HG03196 (cell line): ENCODE measurements at regions not wholly inside any gene's neighbourhood (a gene's known extent, or its start where the extent isn't known, plus 50 kb on each side); places are given as distances from the start of the nearest gene placed in this dataset.
"Not testable (repeated sequence)": the region's sequence is repeated elsewhere in the genome, so short reads cannot be mapped to it uniquely, and the experiment has no call there.

Experiments used
- ATAC-seq: cut with Tn5 transposase; IDR thresholded peaks from one replicate; pipeline ENCODE4 v1.9.1; 2021; ENCODE audit not compliant: unreplicated experiment

GRCh38 chr2:228532233-228532632 lies 350.7 kb upstream of the SPHKAP start:
- no peak for ATAC-seq

- no peak for ATAC-seq
These were observed 345.9 kb upstream of the SPHKAP start for GRCh38 chr2:228527197-228527881.

DNA sequence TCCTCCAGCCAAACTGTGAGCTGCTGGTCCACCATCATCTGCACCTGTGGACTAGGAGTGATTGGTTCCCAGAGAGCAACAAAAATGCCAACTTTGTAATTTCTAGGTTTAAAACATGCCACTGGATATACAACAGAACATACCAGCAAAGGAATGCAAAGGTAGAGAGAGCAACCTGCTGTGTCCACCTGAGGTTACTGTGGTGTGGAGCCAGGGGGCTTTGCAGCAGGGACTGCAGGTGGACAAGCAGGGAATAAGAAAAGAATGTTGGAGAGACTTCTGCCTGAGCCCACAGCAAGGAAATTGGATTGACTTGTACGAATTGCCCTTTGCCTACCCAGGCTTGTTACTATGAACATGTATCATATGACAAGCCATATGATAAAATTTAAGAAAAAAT lies 345.2 kb upstream of the SPHKAP start:
- no peak for ATAC-seq

DNA sequence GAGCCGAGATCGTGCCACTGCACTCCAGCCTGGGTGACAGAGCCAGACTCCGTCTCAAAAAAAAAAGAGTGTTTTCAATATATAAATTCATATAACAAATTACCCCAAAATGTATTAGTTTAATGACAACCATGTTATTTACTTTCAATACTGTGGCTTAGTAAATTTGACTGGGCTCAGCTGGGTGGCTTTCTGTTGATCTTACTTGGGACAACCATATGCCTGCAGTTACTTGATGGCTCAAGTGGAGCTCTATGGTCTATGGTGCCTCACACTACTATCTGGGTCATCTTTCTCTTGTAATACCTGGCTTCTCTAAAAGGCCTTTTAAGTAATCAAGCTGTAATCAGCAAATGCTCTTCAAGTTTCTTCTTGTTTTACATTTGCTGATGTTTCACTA lies 341.5 kb upstream of the SPHKAP start:
- ATAC-seq, result no peak

GRCh38 chr2:228522276-228522675 lies 340.8 kb upstream of the SPHKAP start:
- no peak for ATAC-seq

DNA sequence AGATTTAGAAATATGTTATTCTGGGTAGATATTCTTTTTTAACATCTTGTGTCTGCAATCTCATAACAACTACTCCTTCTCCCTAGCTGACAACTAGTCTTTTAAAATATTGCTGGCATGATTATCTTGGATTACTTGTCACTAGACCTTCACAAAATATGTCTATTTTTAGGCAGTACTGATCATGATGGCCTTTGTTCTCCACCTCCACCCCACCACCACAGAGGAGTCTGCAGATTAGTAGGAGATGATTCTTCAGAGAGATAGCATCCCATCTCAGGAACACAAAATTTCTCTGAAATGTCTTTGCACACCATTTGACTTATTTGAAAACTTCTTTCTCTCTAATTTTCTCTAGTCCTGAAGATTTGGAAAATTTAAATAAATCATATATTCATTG lies 338.1 kb upstream of the SPHKAP start:
- no peak for ATAC-seq

- ATAC-seq, result no peak
These were observed 334.5 kb upstream of the SPHKAP start for GRCh38 chr2:228516019-228516418.

DNA sequence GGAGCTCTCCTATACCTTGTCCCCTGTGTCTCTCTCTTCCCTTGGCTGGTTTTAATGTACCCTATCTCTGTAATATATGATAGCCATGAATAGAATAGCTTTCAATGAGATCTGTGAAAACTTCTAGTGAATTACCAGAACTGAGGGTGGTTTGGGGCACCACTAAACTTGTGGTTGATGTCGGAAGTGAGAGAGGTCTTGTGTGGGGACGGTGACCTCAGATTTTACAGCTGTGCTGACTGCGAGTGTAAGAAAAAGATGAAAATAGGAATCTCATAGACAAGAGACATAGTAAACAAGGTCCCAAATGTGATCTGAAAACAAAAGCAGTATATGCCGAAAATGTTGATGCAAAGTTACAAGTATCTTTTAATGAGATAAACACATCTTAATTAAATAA lies 332.0 kb upstream of the SPHKAP start:
- not testable (repeated sequence) for ATAC-seq

GRCh38 chr2:228509021-228509420 lies 327.5 kb upstream of the SPHKAP start:
- ATAC-seq, result no peak

DNA sequence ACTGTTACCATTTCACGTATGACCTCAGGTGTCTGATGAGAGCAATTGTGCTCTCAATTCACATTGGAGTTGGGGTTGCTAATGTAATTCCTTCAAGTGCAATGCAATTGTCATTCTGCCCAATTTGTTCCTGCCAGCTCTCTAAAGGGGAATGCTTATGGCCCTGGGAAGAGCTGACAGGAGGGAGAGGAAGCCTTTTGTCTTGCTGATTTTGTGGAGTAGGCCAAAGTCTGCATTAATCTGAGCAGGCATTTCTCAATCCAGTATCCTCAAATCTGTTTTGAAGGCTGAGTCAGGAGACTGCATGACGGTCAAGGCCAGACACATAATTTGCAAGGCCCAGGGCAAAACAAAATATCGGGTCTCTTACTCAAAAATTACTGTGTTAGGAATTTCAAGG lies 326.4 kb upstream of the SPHKAP start:
- ATAC-seq, result no peak

GRCh38 chr2:228507231-228507824 lies 325.8 kb upstream of the SPHKAP start:
- ATAC-seq, result no peak

GRCh38 chr2:228503731-228504130 lies 322.2 kb upstream of the SPHKAP start:
- no peak for ATAC-seq

- ATAC-seq, result no peak
These were observed 312.4 kb upstream of the SPHKAP start for GRCh38 chr2:228493852-228494251.

DNA sequence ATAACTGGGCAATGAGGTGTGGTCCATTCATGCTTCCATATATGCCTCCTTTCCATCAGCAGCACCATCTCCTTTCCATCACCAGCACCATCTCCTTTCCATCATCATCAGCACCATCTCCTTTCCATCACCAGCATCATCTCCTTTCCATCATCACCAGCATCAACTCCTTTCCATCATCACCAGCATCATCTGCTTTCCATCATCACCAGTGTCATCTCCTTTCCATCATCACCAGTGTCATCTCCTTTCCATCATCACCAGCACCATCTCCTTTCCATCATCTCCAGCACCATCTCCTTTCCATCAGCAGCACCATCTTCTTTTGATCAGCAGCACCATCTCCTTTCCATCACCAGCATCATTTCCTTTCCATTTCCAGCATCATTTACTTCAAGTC lies 297.5 kb upstream of the SPHKAP start:
- ATAC-seq, result no peak

- no peak for ATAC-seq
These were observed 293.0 kb upstream of the SPHKAP start for GRCh38 chr2:228474466-228474865.

DNA sequence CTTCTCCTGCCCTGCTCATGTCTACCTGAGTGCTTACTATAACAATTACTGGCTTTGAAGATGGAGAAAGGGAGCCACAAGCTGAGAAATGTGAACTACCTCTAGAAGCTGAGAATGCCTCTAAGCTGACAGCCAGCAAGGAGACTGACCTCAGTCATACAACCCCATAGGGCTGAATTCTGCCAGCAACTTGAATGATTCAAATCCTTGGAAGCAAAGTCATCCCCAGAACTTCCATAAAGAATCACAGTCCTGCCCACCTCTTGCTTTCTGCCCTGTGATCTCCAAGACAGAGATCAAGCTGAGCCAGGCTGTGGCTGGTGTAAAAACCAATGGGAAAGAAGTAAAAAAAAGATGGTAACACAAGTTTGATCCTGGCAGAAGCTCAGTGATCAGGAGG lies 288.2 kb upstream of the SPHKAP start:
- ATAC-seq, result no peak

- no peak for ATAC-seq
These were observed 285.4 kb upstream of the SPHKAP start for GRCh38 chr2:228466851-228467250.

- no peak for ATAC-seq
These were observed 283.9 kb upstream of the SPHKAP start for GRCh38 chr2:228465408-228465807.

- no peak for ATAC-seq
These were observed 276.9 kb upstream of the SPHKAP start for GRCh38 chr2:228458364-228458763.

GRCh38 chr2:228447266-228447915 lies 265.9 kb upstream of the SPHKAP start:
- ATAC-seq, result no peak

DNA sequence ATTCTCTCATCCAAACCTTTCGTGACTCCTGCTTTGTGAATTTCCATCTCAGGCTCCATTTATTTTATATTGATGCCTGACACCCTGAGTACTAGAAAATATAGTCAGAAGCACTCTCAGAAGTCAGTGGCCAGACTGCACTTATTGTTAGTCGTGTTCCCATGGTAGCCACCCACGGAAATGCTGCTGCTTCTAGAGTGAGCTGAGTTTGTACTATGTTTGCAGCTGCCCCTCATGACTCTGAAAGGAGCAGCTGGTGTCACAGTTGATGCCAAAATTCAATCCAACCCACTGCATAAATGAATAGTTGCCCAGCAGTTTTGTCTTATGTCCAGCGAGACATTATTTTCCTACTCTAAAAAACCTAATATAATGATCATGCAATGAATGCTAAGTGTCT lies 265.2 kb upstream of the SPHKAP start:
- ATAC-seq, result no peak

DNA sequence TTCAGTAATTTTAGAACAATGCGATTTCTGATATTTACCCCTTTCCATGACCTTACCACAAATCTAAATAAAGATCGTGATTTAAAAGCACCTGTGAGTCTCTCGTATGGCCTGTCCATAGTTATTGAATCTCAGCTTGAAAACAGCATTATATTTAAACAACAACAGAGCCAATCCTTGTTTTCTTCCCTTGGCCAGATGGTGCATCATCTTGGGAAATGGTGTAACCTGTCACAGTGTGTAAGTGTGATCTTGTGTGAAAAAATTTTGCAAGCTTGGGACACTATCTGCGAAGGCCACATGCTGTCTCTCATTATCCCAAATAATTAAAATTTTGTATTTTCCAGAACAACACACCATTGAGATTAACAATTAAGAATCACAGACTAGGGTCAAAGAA lies 262.7 kb upstream of the SPHKAP start:
- no peak for ATAC-seq

DNA sequence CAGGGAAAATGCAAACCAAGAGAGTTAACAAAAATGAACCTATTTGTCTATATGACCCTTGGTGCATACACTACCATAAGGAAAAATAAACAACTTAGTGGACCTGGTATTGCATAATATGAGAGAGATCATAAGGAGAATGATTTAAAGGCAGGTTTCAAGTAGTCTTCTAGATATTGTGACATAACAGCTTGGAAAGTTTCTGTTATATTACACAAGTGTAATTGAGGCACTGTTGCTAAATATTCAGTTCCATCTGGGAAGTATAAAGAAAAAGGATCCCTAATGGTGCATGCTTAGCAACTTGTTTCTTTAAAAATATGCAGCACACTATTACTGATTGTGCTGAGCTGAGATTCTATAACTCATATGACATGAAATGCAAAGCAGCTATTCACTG lies 252.2 kb upstream of the SPHKAP start:
- ATAC-seq, result no peak
